ENCODE measurements at regions not wholly inside any gene's neighbourhood (a gene's known extent, or its start where the extent isn't known, plus 50 kb on each side); places are given as distances from the start of the nearest gene placed in this dataset.

DNA sequence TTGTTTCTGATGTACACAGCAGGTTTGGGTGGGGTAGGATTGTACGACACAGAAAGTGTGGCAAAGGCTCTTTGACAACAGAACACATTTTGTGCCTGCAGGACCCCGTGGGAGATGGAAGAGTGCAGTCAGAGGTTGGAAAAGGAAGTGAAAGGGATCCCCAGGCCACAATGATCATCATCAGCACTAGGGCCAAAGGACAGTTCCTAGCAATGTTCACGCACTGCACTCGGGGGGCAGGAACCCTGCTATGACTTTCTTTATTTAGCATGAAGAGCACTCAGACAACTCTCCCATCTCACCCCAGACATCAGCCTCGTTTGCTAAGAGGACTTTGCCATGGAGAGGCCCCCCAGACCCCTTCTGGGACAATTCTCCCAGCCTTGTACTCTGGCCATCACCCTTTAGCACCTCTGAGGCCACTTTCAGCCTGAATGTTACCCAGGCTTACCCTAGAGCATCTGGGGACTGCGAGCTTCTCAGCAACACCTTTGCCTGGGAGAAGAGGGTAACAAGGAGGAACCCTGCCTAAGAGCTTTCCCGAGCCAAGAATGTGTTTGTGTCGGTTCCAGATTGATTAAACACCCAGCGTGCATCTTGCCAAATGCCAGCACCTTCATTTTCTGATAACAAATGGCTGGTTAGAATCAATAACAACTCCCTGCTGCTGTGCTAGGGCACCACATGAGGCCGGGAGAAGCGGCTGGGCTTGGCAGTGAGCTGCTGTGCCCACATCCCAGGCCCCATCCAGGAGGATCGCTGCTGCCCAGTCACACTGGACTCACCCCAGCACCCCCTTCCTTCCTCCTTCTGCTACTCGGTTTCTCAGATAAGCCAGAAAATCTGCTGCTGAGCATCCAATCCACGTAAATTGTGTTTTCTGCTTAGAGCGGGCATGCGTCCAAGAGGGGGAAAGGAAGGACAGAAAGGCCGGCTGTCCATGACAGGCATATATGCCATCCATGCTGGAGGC is 633.1 kb downstream of the AJAP1 start:
- no peak for DNase-seq
- peaks cover 21% of the 10 kb centered on the region for H3K9me3 Mint-ChIP-seq (ENCODE audit: low read depth, unreplicated experiment)
- H3K27ac Mint-ChIP-seq (ENCODE audit: unreplicated experiment): no peak overlapping the region
- intact Hi-C loops (cut with micrococcal nuclease; ENCODE audit: unreplicated experiment): no loop called here
- no peaks in the 10 kb centered on the region for H3K36me3 Mint-ChIP-seq (ENCODE audit: insufficient read depth, unreplicated experiment)
- BruUV-seq (replicated peaks): no TSS peak
- no peaks in the 10 kb centered on the region for H3K4me1 Mint-ChIP-seq (ENCODE audit: low read depth, unreplicated experiment)
- CTCF ChIA-PET: no interaction called here
- no peak overlapping the region for H3K4me3 Mint-ChIP-seq (ENCODE audit: low read depth, unreplicated experiment)
- TF ChIP-seq, protein P1, sequence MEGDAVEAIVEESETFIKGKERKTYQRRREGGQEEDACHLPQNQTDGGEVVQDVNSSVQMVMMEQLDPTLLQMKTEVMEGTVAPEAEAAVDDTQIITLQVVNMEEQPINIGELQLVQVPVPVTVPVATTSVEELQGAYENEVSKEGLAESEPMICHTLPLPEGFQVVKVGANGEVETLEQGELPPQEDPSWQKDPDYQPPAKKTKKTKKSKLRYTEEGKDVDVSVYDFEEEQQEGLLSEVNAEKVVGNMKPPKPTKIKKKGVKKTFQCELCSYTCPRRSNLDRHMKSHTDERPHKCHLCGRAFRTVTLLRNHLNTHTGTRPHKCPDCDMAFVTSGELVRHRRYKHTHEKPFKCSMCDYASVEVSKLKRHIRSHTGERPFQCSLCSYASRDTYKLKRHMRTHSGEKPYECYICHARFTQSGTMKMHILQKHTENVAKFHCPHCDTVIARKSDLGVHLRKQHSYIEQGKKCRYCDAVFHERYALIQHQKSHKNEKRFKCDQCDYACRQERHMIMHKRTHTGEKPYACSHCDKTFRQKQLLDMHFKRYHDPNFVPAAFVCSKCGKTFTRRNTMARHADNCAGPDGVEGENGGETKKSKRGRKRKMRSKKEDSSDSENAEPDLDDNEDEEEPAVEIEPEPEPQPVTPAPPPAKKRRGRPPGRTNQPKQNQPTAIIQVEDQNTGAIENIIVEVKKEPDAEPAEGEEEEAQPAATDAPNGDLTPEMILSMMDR (IDR thresholded peaks at IDR 0.05; ENCODE audit: unreplicated experiment): no peak
- no peaks in the 10 kb centered on the region for H3K27me3 Mint-ChIP-seq (ENCODE audit: unreplicated experiment)

DNA sequence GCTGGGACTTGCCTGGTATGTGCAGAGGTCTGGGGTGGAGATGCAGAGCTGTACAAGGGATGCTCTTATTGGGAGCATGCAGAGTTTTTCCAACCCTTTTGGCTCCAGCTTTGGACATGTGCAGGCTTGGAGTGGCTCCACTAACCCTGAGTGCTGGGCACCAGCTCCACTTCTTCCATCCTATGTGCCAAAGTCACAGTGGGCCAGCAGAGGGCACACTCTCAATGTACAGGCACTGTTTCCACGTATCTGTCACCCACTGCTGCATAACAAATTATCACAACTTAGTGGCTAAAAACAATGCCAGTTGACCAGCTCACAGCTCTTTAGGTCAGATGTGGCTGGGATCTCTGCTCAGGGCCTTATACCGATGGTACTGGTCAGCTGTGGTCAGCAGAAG is 631.8 kb downstream of the AJAP1 start:
- no peak for DNase-seq
- H3K4me1 Mint-ChIP-seq (ENCODE audit: low read depth, unreplicated experiment): no peaks in the 10 kb centered on the region
- intact Hi-C loops (cut with micrococcal nuclease; ENCODE audit: unreplicated experiment): no loop called here
- H3K27ac Mint-ChIP-seq (ENCODE audit: unreplicated experiment): no peak overlapping the region
- no peaks in the 10 kb centered on the region for H3K27me3 Mint-ChIP-seq (ENCODE audit: unreplicated experiment)
- no TSS peak for BruUV-seq (replicated peaks)
- TF ChIP-seq, protein P1 (IDR thresholded peaks at IDR 0.05; ENCODE audit: unreplicated experiment): no peak
- no peak overlapping the region for H3K4me3 Mint-ChIP-seq (ENCODE audit: low read depth, unreplicated experiment)
- H3K36me3 Mint-ChIP-seq (ENCODE audit: insufficient read depth, unreplicated experiment): no peaks in the 10 kb centered on the region
- H3K9me3 Mint-ChIP-seq (ENCODE audit: low read depth, unreplicated experiment): peaks cover 26% of the 10 kb centered on the region
- CTCF ChIA-PET: no interaction called here

DNA sequence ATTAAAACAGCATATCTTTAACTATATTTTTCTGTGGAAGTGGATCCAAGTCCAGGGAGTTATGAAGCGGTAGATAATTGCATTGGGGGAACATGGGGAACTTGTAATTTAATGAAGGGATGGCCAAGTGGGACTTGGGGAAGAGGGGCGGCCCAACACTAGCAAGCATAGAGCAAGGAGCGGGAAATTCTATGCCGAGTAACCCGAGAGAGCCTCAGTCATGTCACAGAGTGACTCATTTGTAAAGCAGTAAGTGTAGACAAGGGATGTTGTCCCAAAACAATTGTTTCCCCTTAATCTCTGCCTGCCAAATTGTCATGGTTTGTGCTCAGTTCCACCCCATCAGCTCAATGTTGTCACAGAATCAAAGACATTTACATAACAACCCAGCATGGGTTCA is 620.1 kb downstream of the AJAP1 start:
- intact Hi-C loops (cut with micrococcal nuclease; ENCODE audit: unreplicated experiment): no loop called here
- no TSS peak for BruUV-seq (replicated peaks)
- no peaks in the 10 kb centered on the region for H3K4me1 Mint-ChIP-seq (ENCODE audit: low read depth, unreplicated experiment)
- H3K27ac Mint-ChIP-seq (ENCODE audit: unreplicated experiment): no peak overlapping the region
- TF ChIP-seq, protein P1 (IDR thresholded peaks at IDR 0.05; ENCODE audit: unreplicated experiment): no peak
- H3K27me3 Mint-ChIP-seq (ENCODE audit: unreplicated experiment): no peaks in the 10 kb centered on the region
- DNase-seq: no peak
- H3K4me3 Mint-ChIP-seq (ENCODE audit: low read depth, unreplicated experiment): no peak overlapping the region
- H3K9me3 Mint-ChIP-seq (ENCODE audit: low read depth, unreplicated experiment): peaks cover 6% of the 10 kb centered on the region
- no peaks in the 10 kb centered on the region for H3K36me3 Mint-ChIP-seq (ENCODE audit: insufficient read depth, unreplicated experiment)
- CTCF ChIA-PET: no interaction called here

DNA sequence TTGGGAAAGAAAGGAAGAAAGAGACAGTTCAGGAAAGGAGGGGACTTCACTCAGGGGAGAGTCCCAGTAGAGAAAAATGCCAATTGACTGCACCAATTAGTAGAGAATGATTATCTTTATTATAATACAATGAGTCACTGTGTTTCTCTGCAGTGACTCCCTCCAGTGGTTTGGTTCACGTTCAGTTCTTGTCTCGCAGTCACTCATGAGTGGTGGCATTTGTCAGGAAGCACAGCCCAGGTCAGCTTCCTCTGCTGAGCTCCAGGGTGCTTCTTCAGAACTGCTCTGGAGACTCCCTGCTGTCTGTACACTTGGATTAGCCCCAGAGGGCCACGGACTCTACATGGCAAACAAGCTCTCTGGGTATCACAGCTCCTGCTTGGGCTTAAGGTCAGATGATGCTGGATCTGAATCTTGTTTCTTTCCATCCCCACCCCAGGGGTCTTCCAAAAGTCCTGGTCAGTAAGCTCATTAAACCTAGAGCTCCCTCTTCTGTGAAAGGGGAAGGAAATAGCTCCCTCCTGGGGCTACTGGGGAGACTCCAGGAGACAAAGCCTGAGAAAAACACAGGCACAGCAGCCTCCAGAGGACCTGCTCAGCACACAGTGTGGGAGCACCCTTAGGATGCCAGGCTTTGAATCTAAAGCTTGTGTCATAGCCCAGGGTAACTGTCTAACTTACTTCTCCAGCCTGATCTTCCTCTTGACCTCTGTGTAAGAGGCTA is 619.0 kb downstream of the AJAP1 start:
- TF ChIP-seq, protein P1 (IDR thresholded peaks at IDR 0.05; ENCODE audit: unreplicated experiment): no peak
- H3K4me3 Mint-ChIP-seq (ENCODE audit: low read depth, unreplicated experiment): no peak overlapping the region
- H3K36me3 Mint-ChIP-seq (ENCODE audit: insufficient read depth, unreplicated experiment): no peaks in the 10 kb centered on the region
- no peaks in the 10 kb centered on the region for H3K4me1 Mint-ChIP-seq (ENCODE audit: low read depth, unreplicated experiment)
- H3K27ac Mint-ChIP-seq (ENCODE audit: unreplicated experiment): no peak overlapping the region
- CTCF ChIA-PET: no interaction called here
- intact Hi-C loops (cut with micrococcal nuclease; ENCODE audit: unreplicated experiment): no loop called here
- no TSS peak for BruUV-seq (replicated peaks)
- peaks cover 5% of the 10 kb centered on the region for H3K9me3 Mint-ChIP-seq (ENCODE audit: low read depth, unreplicated experiment)
- DNase-seq: no peak
- no peaks in the 10 kb centered on the region for H3K27me3 Mint-ChIP-seq (ENCODE audit: unreplicated experiment)
